ENCODE measurements at regions not wholly inside any gene's neighbourhood (a gene's known extent, or its start where the extent isn't known, plus 50 kb on each side); places are given as distances from the start of the nearest gene placed in this dataset.

- no peak for TF ChIP-seq CTCF (IDR thresholded peaks at IDR 0.05)
- no peak for TF ChIP-seq POLR2A (IDR thresholded peaks at IDR 0.05)
Observed at GRCh38 chr4:72767618-72768302, 198.7 kb upstream of the ADAMTS3 start.

Data from body of pancreas (tissue), 4 donors.